ENCODE measurements at regions not wholly inside any gene's neighbourhood (a gene's known extent, or its start where the extent isn't known, plus 50 kb on each side); places are given as distances from the start of the nearest gene placed in this dataset.

DNA sequence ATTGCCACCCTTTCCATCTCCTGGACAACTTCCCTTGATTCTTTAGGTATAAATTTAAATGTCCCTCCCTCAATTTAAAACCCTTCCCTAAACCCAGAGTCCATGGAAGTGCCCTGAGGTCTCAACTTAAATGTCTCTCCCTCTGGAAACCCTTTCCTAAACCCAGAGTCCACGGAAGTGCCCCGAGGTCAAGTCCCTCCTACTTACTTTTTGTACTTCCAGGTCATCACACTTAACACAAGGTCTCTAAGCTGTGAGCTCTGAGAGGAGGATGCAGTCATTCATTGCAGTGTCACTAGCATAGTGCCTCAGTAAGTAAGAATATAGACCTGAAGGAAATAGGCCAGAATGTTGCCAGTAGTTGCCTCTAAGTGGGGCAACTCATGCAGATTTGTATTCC is 78.2 kb upstream of the BNC1 start:
- FAIRE-seq (no peak), DNase-seq (ENCODE audit: insufficient read length, low spot score) (no peak)
- TF ChIP-seq, protein P1, sequence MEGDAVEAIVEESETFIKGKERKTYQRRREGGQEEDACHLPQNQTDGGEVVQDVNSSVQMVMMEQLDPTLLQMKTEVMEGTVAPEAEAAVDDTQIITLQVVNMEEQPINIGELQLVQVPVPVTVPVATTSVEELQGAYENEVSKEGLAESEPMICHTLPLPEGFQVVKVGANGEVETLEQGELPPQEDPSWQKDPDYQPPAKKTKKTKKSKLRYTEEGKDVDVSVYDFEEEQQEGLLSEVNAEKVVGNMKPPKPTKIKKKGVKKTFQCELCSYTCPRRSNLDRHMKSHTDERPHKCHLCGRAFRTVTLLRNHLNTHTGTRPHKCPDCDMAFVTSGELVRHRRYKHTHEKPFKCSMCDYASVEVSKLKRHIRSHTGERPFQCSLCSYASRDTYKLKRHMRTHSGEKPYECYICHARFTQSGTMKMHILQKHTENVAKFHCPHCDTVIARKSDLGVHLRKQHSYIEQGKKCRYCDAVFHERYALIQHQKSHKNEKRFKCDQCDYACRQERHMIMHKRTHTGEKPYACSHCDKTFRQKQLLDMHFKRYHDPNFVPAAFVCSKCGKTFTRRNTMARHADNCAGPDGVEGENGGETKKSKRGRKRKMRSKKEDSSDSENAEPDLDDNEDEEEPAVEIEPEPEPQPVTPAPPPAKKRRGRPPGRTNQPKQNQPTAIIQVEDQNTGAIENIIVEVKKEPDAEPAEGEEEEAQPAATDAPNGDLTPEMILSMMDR (IDR thresholded peaks at IDR 0.05; ENCODE audit: insufficient read depth, missing control alignments): no peak

DNA sequence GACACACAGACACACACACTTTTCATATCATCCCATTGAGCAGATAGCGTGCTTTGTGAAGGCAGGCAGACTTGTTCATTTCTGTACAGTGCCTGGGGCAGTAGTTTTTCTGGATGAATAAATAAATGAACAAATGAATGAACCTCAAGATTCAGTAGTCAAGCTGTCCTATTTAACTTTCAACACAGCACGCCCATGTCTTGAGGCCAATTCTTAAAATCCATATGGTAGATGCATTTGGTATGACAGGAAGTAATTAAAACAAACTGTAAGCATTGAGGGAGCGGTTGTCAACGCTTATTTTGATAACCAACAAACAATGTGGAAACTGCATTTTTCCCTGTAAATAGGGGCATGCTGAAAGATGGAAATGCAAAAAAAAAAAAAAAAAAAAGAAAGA is 80.0 kb upstream of the BNC1 start:
- FAIRE-seq (no peak), DNase-seq (ENCODE audit: insufficient read length, low spot score) (no peak)
- TF ChIP-seq, protein P1 (IDR thresholded peaks at IDR 0.05; ENCODE audit: insufficient read depth, missing control alignments): no peak

DNA sequence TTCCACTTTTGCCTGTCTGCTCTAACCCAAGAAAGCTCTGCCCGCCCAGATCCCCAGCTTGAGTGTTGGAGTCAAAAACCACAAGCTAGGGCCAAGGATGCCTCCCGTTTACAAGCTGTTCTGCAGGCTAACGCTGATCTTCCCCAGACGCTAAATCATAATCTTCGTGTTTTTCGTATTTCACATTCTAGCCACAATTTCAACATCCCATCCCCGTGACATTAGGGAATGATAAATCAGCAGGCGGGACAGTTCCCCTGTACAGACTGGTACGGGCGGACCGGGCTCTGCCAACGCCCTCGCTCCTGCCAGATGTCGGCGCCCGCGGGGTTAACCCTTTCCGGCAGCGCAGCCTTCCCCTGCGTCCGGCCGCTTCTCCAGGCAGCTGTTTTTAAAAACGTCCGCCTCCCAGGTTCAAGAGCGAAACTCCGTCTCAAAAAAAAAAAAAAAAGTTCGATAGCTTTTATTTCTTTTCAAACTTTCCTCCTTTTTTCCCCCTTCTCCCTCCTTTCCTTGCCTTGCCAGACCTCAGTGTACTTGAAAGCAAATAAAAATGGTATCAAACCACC is 81.0 kb upstream of the BNC1 start:
- TF ChIP-seq, protein P1 (IDR thresholded peaks at IDR 0.05; ENCODE audit: insufficient read depth, missing control alignments): no peak
- FAIRE-seq: no peak
- no peak for DNase-seq (ENCODE audit: insufficient read length, low spot score)

DNA sequence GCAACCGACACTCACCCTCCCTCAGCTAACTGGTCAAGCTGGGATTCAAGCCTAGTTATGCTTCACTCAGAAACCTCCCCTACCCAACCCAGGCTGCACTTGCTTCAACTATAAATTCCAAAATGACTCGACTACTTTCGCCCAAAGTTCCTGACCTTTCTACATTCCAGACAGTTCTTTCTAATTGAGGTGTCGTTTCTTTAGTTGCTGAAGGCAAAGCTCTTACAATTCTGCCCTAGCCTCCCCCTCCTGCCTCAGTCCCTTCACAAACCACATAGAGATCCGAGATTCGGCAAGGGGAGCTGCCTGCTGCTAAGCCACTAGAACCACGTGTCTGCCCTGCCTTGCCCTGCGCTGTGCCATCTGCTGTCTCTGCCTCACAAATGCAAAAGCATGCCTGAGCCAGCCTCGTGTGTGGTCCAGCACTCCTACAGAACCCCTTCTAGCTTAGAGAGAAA is 74.7 kb upstream of the SH3GL3 start:
- no peak for DNase-seq (ENCODE audit: insufficient read length, low spot score)
- FAIRE-seq: no peak
- TF ChIP-seq, protein P1 (IDR thresholded peaks at IDR 0.05; ENCODE audit: insufficient read depth, missing control alignments): no peak

DNA sequence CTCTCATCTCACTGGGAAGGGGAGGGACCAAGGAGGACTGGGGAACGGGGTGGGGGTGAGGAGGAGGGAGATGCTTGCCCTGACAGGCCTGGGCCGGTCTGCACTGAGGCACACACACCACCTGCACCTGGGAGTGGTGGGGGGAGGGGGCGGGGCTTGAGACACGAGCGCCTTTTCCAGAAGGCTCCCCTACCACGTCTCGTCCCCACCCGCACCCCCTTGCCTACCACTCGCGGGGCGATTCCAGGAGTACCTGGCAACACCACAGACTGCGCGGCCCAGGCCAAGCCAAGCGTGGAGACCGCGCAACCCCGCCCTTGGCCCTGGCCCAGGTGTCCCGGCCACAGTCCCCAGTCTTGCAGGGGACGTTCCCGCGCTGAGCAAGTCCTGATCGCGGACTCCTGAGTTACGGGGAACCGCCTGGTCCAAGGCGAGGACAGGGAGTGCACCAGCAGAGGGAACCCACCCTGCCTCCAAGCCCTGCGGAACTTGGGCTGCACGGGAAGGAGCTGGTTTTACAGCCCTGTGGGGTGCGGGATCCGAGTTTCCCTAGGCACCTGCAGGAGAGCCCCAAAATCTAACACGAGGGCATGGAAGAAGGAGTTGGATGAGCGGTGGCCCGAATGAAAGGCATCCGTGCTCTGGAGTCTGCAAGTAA is 68.1 kb upstream of the SH3GL3 start:
- DNase-seq (ENCODE audit: insufficient read length, low spot score): no peak
- FAIRE-seq: no peak

DNA sequence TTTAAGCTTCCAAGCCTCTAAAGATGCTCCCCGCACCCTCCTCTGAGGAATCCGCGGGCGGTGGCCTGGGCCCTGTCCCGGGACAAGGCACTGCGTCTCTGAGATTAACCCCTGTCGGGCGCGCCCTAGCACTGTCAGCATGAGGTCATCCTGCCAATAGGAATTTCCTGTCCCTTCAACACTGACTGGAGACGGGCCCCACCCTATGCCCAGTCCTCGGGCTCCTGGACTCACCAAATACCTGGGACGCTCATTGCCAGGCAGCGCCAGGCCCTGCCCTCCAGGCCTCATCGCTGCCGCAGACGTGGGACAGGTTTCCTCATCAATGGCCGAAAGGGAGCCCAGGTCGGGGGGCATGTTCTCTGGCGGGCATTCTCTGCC is 67.6 kb upstream of the SH3GL3 start:
- TF ChIP-seq, protein P1 (IDR thresholded peaks at IDR 0.05; ENCODE audit: insufficient read depth, missing control alignments): no peak
- FAIRE-seq: no peak
- DNase-seq (ENCODE audit: insufficient read length, low spot score): no peak

More for the DNA sequence above, 68.1 kb upstream of the SH3GL3 start:
- TF ChIP-seq, protein P1 (IDR thresholded peaks at IDR 0.05; ENCODE audit: insufficient read depth, missing control alignments): no peak

DNA sequence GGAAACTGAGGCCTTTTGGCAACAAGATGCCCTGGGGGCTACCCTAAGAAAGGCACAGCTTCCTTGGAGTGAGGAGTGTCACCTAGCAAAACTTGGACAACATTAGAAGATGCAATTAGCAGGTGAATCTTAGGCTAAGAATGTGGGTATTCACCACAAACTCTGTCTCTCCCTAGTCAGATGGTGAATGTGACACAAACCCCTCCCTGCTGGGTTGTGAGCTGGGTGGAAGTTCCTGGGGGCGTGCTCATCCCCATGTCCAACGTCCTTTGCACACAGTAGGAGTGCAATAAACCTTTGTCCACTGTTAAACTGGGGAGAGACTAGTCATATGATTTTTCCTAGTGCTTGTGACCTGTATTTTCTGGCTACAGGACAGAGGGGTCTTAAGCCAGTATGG is 67.1 kb upstream of the SH3GL3 start:
- FAIRE-seq (no peak), DNase-seq (ENCODE audit: insufficient read length, low spot score) (no peak)
- TF ChIP-seq, protein P1 (IDR thresholded peaks at IDR 0.05; ENCODE audit: insufficient read depth, missing control alignments): no peak

Measured in D721Med (cell line).